Hepatocyte (in vitro differentiated cells): ENCODE measurements at regions not wholly inside any gene's neighbourhood (a gene's known extent, or its start where the extent isn't known, plus 50 kb on each side); places are given as distances from the start of the nearest gene placed in this dataset.

Experiments used
- EZH2 ChIP-seq: fragments of 200-600 bp; sonication (generic); IDR thresholded peaks from 2 replicates; pipeline ENCODE4 v1.6.1; 2016; ENCODE audit warnings: antibody characterized with exemption, mild to moderate bottlenecking, borderline replicate concordance
- EZH2phosphoT487 ChIP-seq: fragments of 200-600 bp; sonication (generic); IDR thresholded peaks from one replicate; pipeline ENCODE4 v1.6.1; 2018; ENCODE audit warnings: antibody characterized with exemption, mild to moderate bottlenecking, low read depth, moderate library complexity; ENCODE audit not compliant: unreplicated experiment, severe bottlenecking
- TF ChIP-seq, protein P1 (sequence below): fragments of 200-600 bp; sonication (generic); IDR thresholded peaks from 2 replicates; pipeline ENCODE4 v1.5.1; 2016; ENCODE audit warnings: antibody characterized with exemption, mild to moderate bottlenecking; ENCODE audit not compliant: poor library complexity

DNA sequence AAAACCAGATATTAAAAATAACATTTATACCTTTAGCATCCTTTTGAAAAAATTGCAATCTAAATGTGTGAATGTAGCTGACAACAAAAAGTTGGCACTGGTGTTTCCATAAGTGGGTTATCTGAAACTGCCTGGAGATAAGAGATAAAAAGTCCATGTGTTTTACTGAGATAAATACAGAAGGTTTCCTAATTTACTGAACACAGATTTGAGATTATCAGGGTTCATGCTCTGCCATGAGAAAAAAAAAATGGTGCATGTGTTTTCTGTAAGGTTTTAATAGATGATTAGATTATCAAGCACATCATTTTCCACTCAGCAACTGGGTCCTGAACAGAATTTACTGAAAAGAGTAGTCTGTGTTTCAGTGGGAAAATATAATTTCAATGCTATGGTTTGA lies 326.2 kb upstream of the SLIT2 start:
- TF ChIP-seq, protein P1, sequence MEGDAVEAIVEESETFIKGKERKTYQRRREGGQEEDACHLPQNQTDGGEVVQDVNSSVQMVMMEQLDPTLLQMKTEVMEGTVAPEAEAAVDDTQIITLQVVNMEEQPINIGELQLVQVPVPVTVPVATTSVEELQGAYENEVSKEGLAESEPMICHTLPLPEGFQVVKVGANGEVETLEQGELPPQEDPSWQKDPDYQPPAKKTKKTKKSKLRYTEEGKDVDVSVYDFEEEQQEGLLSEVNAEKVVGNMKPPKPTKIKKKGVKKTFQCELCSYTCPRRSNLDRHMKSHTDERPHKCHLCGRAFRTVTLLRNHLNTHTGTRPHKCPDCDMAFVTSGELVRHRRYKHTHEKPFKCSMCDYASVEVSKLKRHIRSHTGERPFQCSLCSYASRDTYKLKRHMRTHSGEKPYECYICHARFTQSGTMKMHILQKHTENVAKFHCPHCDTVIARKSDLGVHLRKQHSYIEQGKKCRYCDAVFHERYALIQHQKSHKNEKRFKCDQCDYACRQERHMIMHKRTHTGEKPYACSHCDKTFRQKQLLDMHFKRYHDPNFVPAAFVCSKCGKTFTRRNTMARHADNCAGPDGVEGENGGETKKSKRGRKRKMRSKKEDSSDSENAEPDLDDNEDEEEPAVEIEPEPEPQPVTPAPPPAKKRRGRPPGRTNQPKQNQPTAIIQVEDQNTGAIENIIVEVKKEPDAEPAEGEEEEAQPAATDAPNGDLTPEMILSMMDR, result no peak
- TF ChIP-seq EZH2phosphoT487 (no peak), EZH2 (no peak)
